ENCODE measurements at regions not wholly inside any gene's neighbourhood (a gene's known extent, or its start where the extent isn't known, plus 50 kb on each side); places are given as distances from the start of the nearest gene placed in this dataset.

DNA sequence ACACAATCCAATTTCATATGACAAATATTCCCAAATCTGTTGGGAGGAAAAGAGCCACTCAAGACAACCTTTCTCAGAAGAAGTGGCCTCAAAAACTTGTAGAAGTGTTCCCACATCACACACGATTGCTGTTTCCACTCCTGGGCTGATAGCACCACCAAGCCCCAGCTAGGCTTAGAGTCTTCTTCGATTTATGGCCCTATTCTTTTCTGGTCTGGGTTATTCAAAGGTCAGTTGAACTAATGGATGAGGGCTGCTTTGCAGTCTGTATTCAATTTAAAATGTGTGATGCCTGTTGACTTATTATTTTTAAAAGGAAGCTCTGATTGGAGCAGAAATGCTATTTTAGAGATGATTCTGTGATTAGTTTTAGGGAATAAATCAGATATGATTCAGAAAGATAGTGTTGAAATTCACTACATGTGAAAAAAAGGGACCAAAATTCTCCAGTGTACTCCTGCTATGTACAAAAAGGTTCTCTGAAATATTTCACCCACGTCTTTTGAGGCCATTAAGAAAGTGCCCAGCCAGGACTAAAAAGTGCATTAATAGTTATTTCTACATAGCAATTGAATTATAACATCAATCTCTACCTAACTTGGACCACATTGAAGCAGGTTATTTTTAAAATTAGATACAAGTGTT, 57.3 kb upstream of the SPON1 start:
- H3K79me2 ChIP-seq (replicated peaks; ENCODE audit: insufficient read depth) = no peaks in the 10 kb centered on the region
- no peaks in the 10 kb centered on the region for H3K36me3 ChIP-seq (ENCODE audit: insufficient read depth)
- H3K27ac ChIP-seq (ENCODE audit: low read depth) = no peak overlapping the region
- H3K4me2 ChIP-seq = no peak overlapping the region
- DNase-seq (ENCODE audit: low spot score) (no peak), ATAC-seq (no peak)
- Mint-ChIP-seq H3K36me3 (ENCODE audit: low read depth) (no peaks in the 10 kb centered on the region), H3K4me3 (no peak overlapping the region), H3K27ac (no peak overlapping the region), H3K4me1 (peaks cover 3% of the 10 kb centered on the region), H3K27me3 (ENCODE audit: insufficient read depth, low read depth, poor library complexity) (no peaks in the 10 kb centered on the region), H3K9me3 (peaks cover 3% of the 10 kb centered on the region; the same call in 2 of the 3 replicates)
- H3K9me2 ChIP-seq (ENCODE audit: insufficient read depth) = 0 out of 2 replicates have a peak, but pooled peaks cover 3% of the 10 kb centered on the region
- no peaks in the 10 kb centered on the region for H4K20me1 ChIP-seq (replicated peaks; ENCODE audit: insufficient read depth)
- H2AFZ ChIP-seq = no peak overlapping the region
- TF ChIP-seq CREB1 (CRISPR knock-in tag; IDR thresholded peaks at IDR 0.05; ENCODE audit: low read depth) = no peak
- TF ChIP-seq, protein P1, sequence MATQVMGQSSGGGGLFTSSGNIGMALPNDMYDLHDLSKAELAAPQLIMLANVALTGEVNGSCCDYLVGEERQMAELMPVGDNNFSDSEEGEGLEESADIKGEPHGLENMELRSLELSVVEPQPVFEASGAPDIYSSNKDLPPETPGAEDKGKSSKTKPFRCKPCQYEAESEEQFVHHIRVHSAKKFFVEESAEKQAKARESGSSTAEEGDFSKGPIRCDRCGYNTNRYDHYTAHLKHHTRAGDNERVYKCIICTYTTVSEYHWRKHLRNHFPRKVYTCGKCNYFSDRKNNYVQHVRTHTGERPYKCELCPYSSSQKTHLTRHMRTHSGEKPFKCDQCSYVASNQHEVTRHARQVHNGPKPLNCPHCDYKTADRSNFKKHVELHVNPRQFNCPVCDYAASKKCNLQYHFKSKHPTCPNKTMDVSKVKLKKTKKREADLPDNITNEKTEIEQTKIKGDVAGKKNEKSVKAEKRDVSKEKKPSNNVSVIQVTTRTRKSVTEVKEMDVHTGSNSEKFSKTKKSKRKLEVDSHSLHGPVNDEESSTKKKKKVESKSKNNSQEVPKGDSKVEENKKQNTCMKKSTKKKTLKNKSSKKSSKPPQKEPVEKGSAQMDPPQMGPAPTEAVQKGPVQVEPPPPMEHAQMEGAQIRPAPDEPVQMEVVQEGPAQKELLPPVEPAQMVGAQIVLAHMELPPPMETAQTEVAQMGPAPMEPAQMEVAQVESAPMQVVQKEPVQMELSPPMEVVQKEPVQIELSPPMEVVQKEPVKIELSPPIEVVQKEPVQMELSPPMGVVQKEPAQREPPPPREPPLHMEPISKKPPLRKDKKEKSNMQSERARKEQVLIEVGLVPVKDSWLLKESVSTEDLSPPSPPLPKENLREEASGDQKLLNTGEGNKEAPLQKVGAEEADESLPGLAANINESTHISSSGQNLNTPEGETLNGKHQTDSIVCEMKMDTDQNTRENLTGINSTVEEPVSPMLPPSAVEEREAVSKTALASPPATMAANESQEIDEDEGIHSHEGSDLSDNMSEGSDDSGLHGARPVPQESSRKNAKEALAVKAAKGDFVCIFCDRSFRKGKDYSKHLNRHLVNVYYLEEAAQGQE (IDR thresholded peaks at IDR 0.05; ENCODE audit: unreplicated experiment) = no peak
- no peak for TF ChIP-seq STAT1 (IDR thresholded peaks at IDR 0.05; ENCODE audit: unreplicated experiment)
- no peak for TF ChIP-seq POLR2AphosphoS5 (IDR thresholded peaks at IDR 0.05; ENCODE audit: low read depth)
- TF ChIP-seq NANOG (IDR thresholded peaks at IDR 0.05; ENCODE audit: borderline replicate concordance) = no peak
- TF ChIP-seq, protein P2, sequence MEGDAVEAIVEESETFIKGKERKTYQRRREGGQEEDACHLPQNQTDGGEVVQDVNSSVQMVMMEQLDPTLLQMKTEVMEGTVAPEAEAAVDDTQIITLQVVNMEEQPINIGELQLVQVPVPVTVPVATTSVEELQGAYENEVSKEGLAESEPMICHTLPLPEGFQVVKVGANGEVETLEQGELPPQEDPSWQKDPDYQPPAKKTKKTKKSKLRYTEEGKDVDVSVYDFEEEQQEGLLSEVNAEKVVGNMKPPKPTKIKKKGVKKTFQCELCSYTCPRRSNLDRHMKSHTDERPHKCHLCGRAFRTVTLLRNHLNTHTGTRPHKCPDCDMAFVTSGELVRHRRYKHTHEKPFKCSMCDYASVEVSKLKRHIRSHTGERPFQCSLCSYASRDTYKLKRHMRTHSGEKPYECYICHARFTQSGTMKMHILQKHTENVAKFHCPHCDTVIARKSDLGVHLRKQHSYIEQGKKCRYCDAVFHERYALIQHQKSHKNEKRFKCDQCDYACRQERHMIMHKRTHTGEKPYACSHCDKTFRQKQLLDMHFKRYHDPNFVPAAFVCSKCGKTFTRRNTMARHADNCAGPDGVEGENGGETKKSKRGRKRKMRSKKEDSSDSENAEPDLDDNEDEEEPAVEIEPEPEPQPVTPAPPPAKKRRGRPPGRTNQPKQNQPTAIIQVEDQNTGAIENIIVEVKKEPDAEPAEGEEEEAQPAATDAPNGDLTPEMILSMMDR (conservative IDR thresholded peaks at IDR 0.05; ENCODE audit: low read depth in 2 of 2) = no peak
- TF ChIP-seq ZNF114 (CRISPR knock-in tag; IDR thresholded peaks at IDR 0.05) = no peak
- TF ChIP-seq EZH2phosphoT487 (IDR thresholded peaks at IDR 0.05; ENCODE audit: unreplicated experiment) = no peak
- no peak for TF ChIP-seq ZNF331 (CRISPR knock-in tag; IDR thresholded peaks at IDR 0.05; ENCODE audit: low read depth)
- no peak for TF ChIP-seq EZH2 (IDR thresholded peaks at IDR 0.05; ENCODE audit: low read depth, unreplicated experiment)
- TF ChIP-seq, protein P3, sequence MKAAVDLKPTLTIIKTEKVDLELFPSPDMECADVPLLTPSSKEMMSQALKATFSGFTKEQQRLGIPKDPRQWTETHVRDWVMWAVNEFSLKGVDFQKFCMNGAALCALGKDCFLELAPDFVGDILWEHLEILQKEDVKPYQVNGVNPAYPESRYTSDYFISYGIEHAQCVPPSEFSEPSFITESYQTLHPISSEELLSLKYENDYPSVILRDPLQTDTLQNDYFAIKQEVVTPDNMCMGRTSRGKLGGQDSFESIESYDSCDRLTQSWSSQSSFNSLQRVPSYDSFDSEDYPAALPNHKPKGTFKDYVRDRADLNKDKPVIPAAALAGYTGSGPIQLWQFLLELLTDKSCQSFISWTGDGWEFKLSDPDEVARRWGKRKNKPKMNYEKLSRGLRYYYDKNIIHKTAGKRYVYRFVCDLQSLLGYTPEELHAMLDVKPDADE (IDR thresholded peaks at IDR 0.05) = no peak
- TF ChIP-seq JUNB (IDR thresholded peaks at IDR 0.05; ENCODE audit: unreplicated experiment) = no peak
- TF ChIP-seq, protein P4, sequence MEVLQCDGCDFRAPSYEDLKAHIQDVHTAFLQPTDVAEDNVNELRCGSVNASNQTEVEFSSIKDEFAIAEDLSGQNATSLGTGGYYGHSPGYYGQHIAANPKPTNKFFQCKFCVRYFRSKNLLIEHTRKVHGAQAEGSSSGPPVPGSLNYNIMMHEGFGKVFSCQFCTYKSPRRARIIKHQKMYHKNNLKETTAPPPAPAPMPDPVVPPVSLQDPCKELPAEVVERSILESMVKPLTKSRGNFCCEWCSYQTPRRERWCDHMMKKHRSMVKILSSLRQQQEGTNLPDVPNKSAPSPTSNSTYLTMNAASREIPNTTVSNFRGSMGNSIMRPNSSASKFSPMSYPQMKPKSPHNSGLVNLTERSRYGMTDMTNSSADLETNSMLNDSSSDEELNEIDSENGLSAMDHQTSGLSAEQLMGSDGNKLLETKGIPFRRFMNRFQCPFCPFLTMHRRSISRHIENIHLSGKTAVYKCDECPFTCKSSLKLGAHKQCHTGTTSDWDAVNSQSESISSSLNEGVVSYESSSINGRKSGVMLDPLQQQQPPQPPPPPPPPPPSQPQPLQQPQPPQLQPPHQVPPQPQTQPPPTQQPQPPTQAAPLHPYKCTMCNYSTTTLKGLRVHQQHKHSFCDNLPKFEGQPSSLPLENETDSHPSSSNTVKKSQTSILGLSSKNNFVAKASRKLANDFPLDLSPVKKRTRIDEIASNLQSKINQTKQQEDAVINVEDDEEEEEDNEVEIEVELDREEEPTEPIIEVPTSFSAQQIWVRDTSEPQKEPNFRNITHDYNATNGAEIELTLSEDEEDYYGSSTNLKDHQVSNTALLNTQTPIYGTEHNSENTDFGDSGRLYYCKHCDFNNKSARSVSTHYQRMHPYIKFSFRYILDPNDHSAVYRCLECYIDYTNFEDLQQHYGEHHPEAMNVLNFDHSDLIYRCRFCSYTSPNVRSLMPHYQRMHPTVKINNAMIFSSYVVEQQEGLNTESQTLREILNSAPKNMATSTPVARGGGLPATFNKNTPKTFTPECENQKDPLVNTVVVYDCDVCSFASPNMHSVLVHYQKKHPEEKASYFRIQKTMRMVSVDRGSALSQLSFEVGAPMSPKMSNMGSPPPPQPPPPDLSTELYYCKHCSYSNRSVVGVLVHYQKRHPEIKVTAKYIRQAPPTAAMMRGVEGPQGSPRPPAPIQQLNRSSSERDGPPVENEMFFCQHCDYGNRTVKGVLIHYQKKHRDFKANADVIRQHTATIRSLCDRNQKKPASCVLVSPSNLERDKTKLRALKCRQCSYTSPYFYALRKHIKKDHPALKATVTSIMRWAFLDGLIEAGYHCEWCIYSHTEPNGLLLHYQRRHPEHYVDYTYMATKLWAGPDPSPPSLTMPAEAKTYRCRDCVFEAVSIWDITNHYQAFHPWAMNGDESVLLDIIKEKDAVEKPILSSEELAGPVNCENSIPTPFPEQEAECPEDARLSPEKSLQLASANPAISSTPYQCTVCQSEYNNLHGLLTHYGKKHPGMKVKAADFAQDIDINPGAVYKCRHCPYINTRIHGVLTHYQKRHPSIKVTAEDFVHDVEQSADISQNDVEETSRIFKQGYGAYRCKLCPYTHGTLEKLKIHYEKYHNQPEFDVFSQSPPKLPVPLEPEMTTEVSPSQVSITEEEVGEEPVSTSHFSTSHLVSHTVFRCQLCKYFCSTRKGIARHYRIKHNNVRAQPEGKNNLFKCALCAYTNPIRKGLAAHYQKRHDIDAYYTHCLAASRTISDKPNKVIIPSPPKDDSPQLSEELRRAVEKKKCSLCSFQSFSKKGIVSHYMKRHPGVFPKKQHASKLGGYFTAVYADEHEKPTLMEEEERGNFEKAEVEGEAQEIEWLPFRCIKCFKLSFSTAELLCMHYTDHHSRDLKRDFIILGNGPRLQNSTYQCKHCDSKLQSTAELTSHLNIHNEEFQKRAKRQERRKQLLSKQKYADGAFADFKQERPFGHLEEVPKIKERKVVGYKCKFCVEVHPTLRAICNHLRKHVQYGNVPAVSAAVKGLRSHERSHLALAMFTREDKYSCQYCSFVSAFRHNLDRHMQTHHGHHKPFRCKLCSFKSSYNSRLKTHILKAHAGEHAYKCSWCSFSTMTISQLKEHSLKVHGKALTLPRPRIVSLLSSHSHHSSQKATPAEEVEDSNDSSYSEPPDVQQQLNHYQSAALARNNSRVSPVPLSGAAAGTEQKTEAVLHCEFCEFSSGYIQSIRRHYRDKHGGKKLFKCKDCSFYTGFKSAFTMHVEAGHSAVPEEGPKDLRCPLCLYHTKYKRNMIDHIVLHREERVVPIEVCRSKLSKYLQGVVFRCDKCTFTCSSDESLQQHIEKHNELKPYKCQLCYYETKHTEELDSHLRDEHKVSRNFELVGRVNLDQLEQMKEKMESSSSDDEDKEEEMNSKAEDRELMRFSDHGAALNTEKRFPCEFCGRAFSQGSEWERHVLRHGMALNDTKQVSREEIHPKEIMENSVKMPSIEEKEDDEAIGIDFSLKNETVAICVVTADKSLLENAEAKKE (CRISPR knock-in tag; IDR thresholded peaks at IDR 0.05) = no peak
- no peaks in the 10 kb centered on the region for H3F3A ChIP-seq (replicated peaks; ENCODE audit: low read depth)
- no peaks in the 10 kb centered on the region for H3K4me1 ChIP-seq (ENCODE audit: insufficient read depth)
- H3K27me3 ChIP-seq (ENCODE audit: insufficient read depth) = no peaks in the 10 kb centered on the region
- no peak overlapping the region for H3K4me3 ChIP-seq
